MCF 10A (cell line): ENCODE measurements at regions not wholly inside any gene's neighbourhood (a gene's known extent, or its start where the extent isn't known, plus 50 kb on each side); places are given as distances from the start of the nearest gene placed in this dataset.

Experiments used
- BruUV-seq: library from RNA; stranded (reverse); fragments of 400-500 nt; replicated peaks from 2 replicates; lab custom pipeline; 2021; lab: Mats Ljungman, UMichigan
- CTCF ChIA-PET: fragments of 300-600 bp; sonication (Branson Sonifier 250); formaldehyde crosslinking; extraction: SDS; loops from one replicate; lab custom pipeline; 2021; ENCODE audit warnings: antibody characterized with exemption, inconsistent platforms; lab: Yijun Ruan, JAX
- POLR2A ChIA-PET: fragments of 300-600, 350-650 bp; sonication (Branson Sonifier 250); formaldehyde crosslinking; extraction: SDS; loops from one replicate; lab custom pipeline; 2020; ENCODE audit warnings: antibody characterized with exemption, inconsistent platforms; lab: Yijun Ruan, JAX
- DNase-seq: peaks from one replicate; pipeline ENCODE4 v3.0.0-alpha.2; 2018; ENCODE audit not compliant: unreplicated experiment
- H3K27ac Mint-ChIP-seq: one replicate; pipeline ENCODE4 v1.8.0; 2022; ENCODE audit warnings: mild to moderate bottlenecking, low read depth, mixed read lengths; ENCODE audit not compliant: unreplicated experiment
- H3K27me3 Mint-ChIP-seq: one replicate; pipeline ENCODE4 v1.8.0; 2022; ENCODE audit warnings: mixed read lengths; ENCODE audit not compliant: insufficient read depth, unreplicated experiment
- H3K36me3 Mint-ChIP-seq: one replicate; pipeline ENCODE4 v1.8.0; 2022; ENCODE audit warnings: mild to moderate bottlenecking, moderate library complexity, mixed read lengths; ENCODE audit not compliant: insufficient read depth, unreplicated experiment
- H3K4me1 Mint-ChIP-seq: one replicate; pipeline ENCODE4 v1.8.0; 2022; ENCODE audit warnings: mixed read lengths; ENCODE audit not compliant: insufficient read depth, unreplicated experiment
- H3K4me3 Mint-ChIP-seq: one replicate; pipeline ENCODE4 v1.8.0; 2022; ENCODE audit warnings: mild to moderate bottlenecking, moderate library complexity, mixed read lengths; ENCODE audit not compliant: unreplicated experiment
- H3K9me3 Mint-ChIP-seq: one replicate; pipeline ENCODE4 v1.8.0; 2022; ENCODE audit warnings: mixed read lengths; ENCODE audit not compliant: unreplicated experiment
- CTCF ChIP-seq: fragments of 200-600 bp; IDR thresholded peaks from one replicate; pipeline ENCODE4 v1.8.0; 2022; ENCODE audit warnings: antibody characterized with exemption, mild to moderate bottlenecking; ENCODE audit not compliant: unreplicated experiment
- intact Hi-C: fragments of 100-400 bp; cut with micrococcal nuclease; formaldehyde crosslinking; loops from 2 replicates; pipeline ENCODE4 v1.14.1; 2022

GRCh38 chr16:11401161-11402050 is 56.1 kb downstream of the RMI2 start:
- no peak for TF ChIP-seq CTCF
- Mint-ChIP-seq H3K9me3 (no peaks in the 10 kb centered on the region), H3K4me1 (no peaks in the 10 kb centered on the region), H3K27ac (no peak overlapping the region), H3K4me3 (no peak overlapping the region), H3K27me3 (peaks cover 11% of the 10 kb centered on the region), H3K36me3 (no peaks in the 10 kb centered on the region)
- POLR2A ChIA-PET = interaction anchor here (0.5 kb wide), 1 partner anchor 126 kb away, joined by 4 read pairs; a partner anchor contains a TSS
- intact Hi-C loops = no loop called here
- BruUV-seq = no TSS peak
- CTCF ChIA-PET = interaction anchor here (0.6 to 7.3 kb wide), 11 partner anchors 23 to 439 kb away, joined by 3 to 127 read pairs (median 5); no protein-coding TSS in a partner anchor
- DNase-seq = peak; percentile 63

GRCh38 chr16:11402051-11402744 is 56.9 kb downstream of the RMI2 start:
- TF ChIP-seq CTCF = no peak
- Mint-ChIP-seq H3K36me3 (no peaks in the 10 kb centered on the region), H3K9me3 (no peaks in the 10 kb centered on the region), H3K27ac (no peak overlapping the region), H3K4me3 (no peak overlapping the region), H3K27me3 (peaks cover 11% of the 10 kb centered on the region), H3K4me1 (no peaks in the 10 kb centered on the region)
- ChIA-PET CTCF (interaction anchor here (0.6 to 7.1 kb wide), 8 partner anchors 93 to 438 kb away, joined by 3 to 55 read pairs (median 4); no protein-coding TSS in a partner anchor), POLR2A (interaction anchor here (0.5 kb wide), 1 partner anchor 125 kb away, joined by 4 read pairs; a partner anchor contains a TSS)
- no peak for DNase-seq
- BruUV-seq = no TSS peak
- intact Hi-C loops = no loop called here

DNA sequence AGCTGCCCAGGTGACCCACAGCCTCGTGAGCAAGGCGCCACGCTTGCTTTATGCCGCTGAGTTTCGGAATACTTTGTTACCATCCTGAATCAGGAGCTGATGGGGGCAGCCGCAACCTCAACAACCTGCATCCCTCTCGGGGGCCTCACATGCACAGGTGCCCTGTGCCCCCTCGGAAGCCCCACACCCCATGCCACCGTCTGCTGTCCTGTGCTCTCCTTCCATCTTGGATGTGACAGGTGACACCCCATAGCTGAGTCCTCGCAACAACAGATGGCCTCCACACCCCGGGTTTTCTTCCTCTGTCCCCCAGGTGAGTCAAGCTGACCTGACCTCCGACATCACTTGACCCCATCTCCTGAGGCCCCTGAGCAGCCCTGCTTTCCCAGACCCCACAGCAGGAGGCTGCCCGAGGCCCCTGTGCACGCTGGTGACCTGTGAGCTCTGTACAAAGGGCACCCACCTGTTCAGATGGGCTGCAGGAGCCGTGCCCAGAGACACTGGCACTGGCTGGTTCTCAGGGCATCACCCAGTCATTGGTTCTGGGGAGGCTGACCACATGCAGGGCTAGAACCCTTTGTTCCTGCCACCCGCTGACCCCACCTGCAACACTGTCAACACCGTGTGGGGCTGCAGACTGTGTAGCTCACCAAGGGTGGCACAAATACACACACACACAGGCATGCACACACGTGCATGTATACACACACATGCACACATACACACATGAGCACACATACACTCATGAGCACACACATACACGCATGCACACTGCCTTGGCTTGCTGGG is 57.7 kb downstream of the RMI2 start:
- BruUV-seq = no TSS peak
- no peak for DNase-seq
- POLR2A ChIA-PET = no interaction called here
- H3K27me3 Mint-ChIP-seq = peaks cover 11% of the 10 kb centered on the region
- H3K9me3 Mint-ChIP-seq = no peaks in the 10 kb centered on the region
- no peak overlapping the region for H3K27ac Mint-ChIP-seq
- no peaks in the 10 kb centered on the region for H3K4me1 Mint-ChIP-seq
- intact Hi-C loops = no loop called here
- H3K4me3 Mint-ChIP-seq = no peak overlapping the region
- no peak for TF ChIP-seq CTCF
- CTCF ChIA-PET = interaction anchor here (0.5 to 7.7 kb wide), 6 partner anchors 196 to 412 kb away, joined by 3 to 123 read pairs (median 4); no protein-coding TSS in a partner anchor
- no peaks in the 10 kb centered on the region for H3K36me3 Mint-ChIP-seq
